GM12878 (cell line): ENCODE measurements at regions not wholly inside any gene's neighbourhood (a gene's known extent, or its start where the extent isn't known, plus 50 kb on each side); places are given as distances from the start of the nearest gene placed in this dataset.

Source experiments
- ATAC-seq: fragments of 200-7000 bp; cut with Tn5 transposase; 3 replicates; pipeline ENCODE4 v1.9.1; 2020; ENCODE audit warnings: mild to moderate bottlenecking, moderate library complexity
- BruUV-seq: library from RNA; stranded (reverse); fragments of 400-500 nt; replicated peaks from 2 replicates; lab custom pipeline; 2021; lab: Mats Ljungman, UMichigan
- CTCF ChIA-PET: fragments of 300-600 bp; sonication (Branson Sonifier 250); formaldehyde crosslinking; extraction: SDS; loops from one replicate; lab custom pipeline; 2021; ENCODE audit warnings: inconsistent platforms; lab: Yijun Ruan, JAX
- POLR2A ChIA-PET: fragments of 350-600 bp; formaldehyde crosslinking; extraction: SDS; loops from one replicate; lab custom pipeline; 2021; ENCODE audit warnings: inconsistent platforms; lab: Charles Lee
- RAD21 ChIA-PET: fragments of 300-600 bp; sonication (Branson Sonifier 250); formaldehyde crosslinking; loops from one replicate; lab custom pipeline; 2023; ENCODE audit warnings: antibody characterized with exemption; ENCODE audit not compliant: unreplicated experiment; lab: Charles Lee
- SMC1A ChIA-PET: fragments of 300-600 bp; sonication (Branson Sonifier 250); formaldehyde crosslinking; loops from one replicate; lab custom pipeline; 2023; ENCODE audit not compliant: unreplicated experiment, uncharacterized antibody; lab: Charles Lee
- DNase-seq: peaks from one replicate; pipeline ENCODE4 v3.0.0-alpha.2; 2011; ENCODE audit warnings: low read depth, low spot score
- FAIRE-seq: peaks from 3 replicates; lab custom pipeline; 2011; peaks lifted over from hg19 to GRCh38; lab: Jason Lieb, UNC
- H2AFZ ChIP-seq: 2 replicates; pipeline ENCODE4 v1.6.0; 2011; ENCODE audit warnings: low read depth, low read length, control low read depth; ENCODE audit not compliant: control insufficient read depth
- H3K27ac ChIP-seq: 2 replicates; pipeline ENCODE4 v1.5.1; 2011; ENCODE audit warnings: control low read depth; ENCODE audit not compliant: control insufficient read depth, insufficient read depth
- H3K27me3 ChIP-seq, 2 experiments: replicated peaks in 1 of 2; 2 replicates each; pipeline versions ENCODE4 v1.6.0 to v1.6.1; 2011; ENCODE audit warnings: low read length in 1 of 2; ENCODE audit not compliant: control insufficient read depth in 2 of 2, insufficient read depth in 2 of 2
- H3K36me3 ChIP-seq, 2 experiments: 2 replicates each; pipeline ENCODE4 v1.5.1; 2011; ENCODE audit warnings: low read length in 1 of 2; ENCODE audit not compliant: control insufficient read depth in 2 of 2, insufficient read depth in 2 of 2
- H3K4me1 ChIP-seq: 2 replicates; pipeline ENCODE4 v1.6.1; 2011; ENCODE audit warnings: mild to moderate bottlenecking, low read length, moderate library complexity, mixed read lengths; ENCODE audit not compliant: control insufficient read depth, insufficient read depth
- H3K4me2 ChIP-seq: 2 replicates; pipeline ENCODE4 v1.6.0; 2011; ENCODE audit warnings: control low read depth; ENCODE audit not compliant: control insufficient read depth, insufficient read depth
- H3K4me3 ChIP-seq: fragments of 200-600 bp; sonication (generic); 2 replicates; pipeline ENCODE4 v1.5.1; 2016
- H3K79me2 ChIP-seq: 2 replicates; pipeline ENCODE4 v1.6.0; 2011; ENCODE audit warnings: low read length; ENCODE audit not compliant: control insufficient read depth, insufficient read depth
- H3K9ac ChIP-seq: 2 replicates; pipeline ENCODE4 v1.8.0; 2011; ENCODE audit warnings: low read length, control low read depth, mixed read lengths; ENCODE audit not compliant: control insufficient read depth, insufficient read depth
- H3K9me3 ChIP-seq: replicated peaks from 3 replicates; pipeline ENCODE4 v1.5.1; 2011; ENCODE audit warnings: mild to moderate bottlenecking, low read length; ENCODE audit not compliant: control insufficient read depth, insufficient read depth
- H4K20me1 ChIP-seq: 2 replicates; pipeline ENCODE4 v1.6.0; 2011; ENCODE audit not compliant: control insufficient read depth, insufficient read depth
- BCL3 ChIP-seq: IDR thresholded peaks from 2 replicates; pipeline ENCODE4 v1.6.1; 2011; ENCODE audit warnings: borderline replicate concordance, low read depth, mild to moderate bottlenecking, moderate library complexity, low read length; ENCODE audit not compliant: insufficient read depth, poor library complexity, severe bottlenecking
- BRCA1 ChIP-seq: IDR thresholded peaks from 2 replicates; pipeline ENCODE4 v1.6.1; 2011; ENCODE audit warnings: low read depth, low read length, improper control_type of control experiment
- E2F4 ChIP-seq: IDR thresholded peaks from 2 replicates; pipeline ENCODE4 v1.6.1; 2012; ENCODE audit warnings: low read depth, low read length, improper control_type of control experiment
- EP300 ChIP-seq, 2 experiments: fragments of 150-350 bp in 1 of 2; IDR thresholded peaks; 2 replicates each; pipeline ENCODE4 v1.6.1; 2011 to 2012; ENCODE audit warnings: low read depth in 2 of 2, low read length in 2 of 2, borderline replicate concordance in 1 of 2, improper control_type of control experiment in 1 of 2, inconsistent platforms in 1 of 2; ENCODE audit not compliant: control insufficient read depth in 1 of 2
- FOXM1 ChIP-seq: IDR thresholded peaks from 2 replicates; pipeline ENCODE4 v1.6.1; 2012; ENCODE audit warnings: low read depth, mild to moderate bottlenecking, inconsistent platforms, low read length, moderate library complexity
- GABPA ChIP-seq: IDR thresholded peaks from 2 replicates; pipeline ENCODE4 v1.6.1; 2014; ENCODE audit warnings: antibody characterized with exemption, low read depth, mild to moderate bottlenecking, inconsistent platforms
- IRF4 ChIP-seq: IDR thresholded peaks from 2 replicates; pipeline ENCODE4 v1.6.1; 2011; ENCODE audit warnings: low read depth, low read length
- JUNB ChIP-seq: IDR thresholded peaks from 2 replicates; pipeline ENCODE4 v1.6.1; 2016; ENCODE audit warnings: antibody characterized with exemption, mild to moderate bottlenecking
- NFXL1 ChIP-seq: fragments of 450-650 bp; IDR thresholded peaks from 2 replicates; pipeline ENCODE4 v1.6.1; 2017; ENCODE audit warnings: antibody characterized with exemption, mild to moderate bottlenecking, borderline replicate concordance
- NKRF ChIP-seq: fragments of 450-650 bp; conservative IDR thresholded peaks from 2 replicates; pipeline ENCODE4 v1.6.1; 2017; ENCODE audit warnings: mild to moderate bottlenecking, moderate library complexity
- NR2C2 ChIP-seq: IDR thresholded peaks from 2 replicates; pipeline ENCODE4 v1.6.1; 2011; ENCODE audit warnings: borderline replicate concordance, low read depth; ENCODE audit not compliant: control insufficient read depth, insufficient read length
- PAX5 ChIP-seq: IDR thresholded peaks from 2 replicates; pipeline ENCODE4 v1.6.1; 2011; ENCODE audit warnings: low read depth, low read length, borderline replicate concordance
- PBX3 ChIP-seq: IDR thresholded peaks from 2 replicates; pipeline ENCODE4 v1.6.1; 2011; ENCODE audit warnings: mild to moderate bottlenecking, low read depth, low read length, moderate library complexity; ENCODE audit not compliant: insufficient replicate concordance
- POLR2AphosphoS2 ChIP-seq: IDR thresholded peaks from 2 replicates; pipeline ENCODE4 v1.6.1; 2011; ENCODE audit warnings: low read depth, mild to moderate bottlenecking, low read length, improper control_type of control experiment, moderate library complexity
- RAD51 ChIP-seq: fragments of 450-650 bp; IDR thresholded peaks from 2 replicates; pipeline ENCODE4 v1.6.1; 2016; ENCODE audit warnings: moderate library complexity, mild to moderate bottlenecking, inconsistent platforms
- SIN3A ChIP-seq: IDR thresholded peaks from 2 replicates; pipeline ENCODE4 v1.6.1; 2012; ENCODE audit warnings: low read depth, low read length, improper control_type of control experiment
- SP1 ChIP-seq: IDR thresholded peaks from one replicate; pipeline ENCODE4 v1.6.1; 2011; ENCODE audit warnings: low read depth, low read length
- SRF ChIP-seq, 2 experiments: IDR thresholded peaks; 2 replicates each; pipeline ENCODE4 v1.6.1; 2011; ENCODE audit warnings: low read depth in 2 of 2, low read length in 2 of 2, mild to moderate bottlenecking in 1 of 2, moderate library complexity in 1 of 2
- ZNF24 ChIP-seq: fragments of 450-650 bp; IDR thresholded peaks from 2 replicates; pipeline ENCODE4 v1.6.1; 2017; ENCODE audit warnings: antibody characterized with exemption, mild to moderate bottlenecking
- WGBS: methylation state at CpG from one replicate; pipeline ENCODE4 v1.1.6; 2016; ENCODE audit warnings: low lambda C conversion rate; ENCODE audit not compliant: insufficient replicate concordance, insufficient coverage; ENCODE audit errors: missing lambda C conversion rate; 5-methylcytosine and 5-hydroxymethylcytosine counted together
- in situ Hi-C: fragments of 300-500 bp; cut with MboI; formaldehyde crosslinking; loops from 9 replicates; pipeline ENCODE4 v1.14.3; 2018; ENCODE audit warnings: mixed read lengths
- intact Hi-C: fragments of 100-400 bp; cut with micrococcal nuclease; formaldehyde crosslinking; loops from one replicate; pipeline ENCODE4 v1.14.2; 2022; ENCODE audit not compliant: unreplicated experiment

- H3K9ac ChIP-seq: no peak overlapping the region
- DNase-seq (no peak), FAIRE-seq (no peak), ATAC-seq (no peak)
- WGBS: 33% methylated on average over 4 of the region's 4 CpGs
- TF ChIP-seq SRF (IDR thresholded peaks at IDR 0.05; ENCODE audit: low read depth in 2 of 2, low read length in 2 of 2) (no peak), ZNF24 (no peak), EP300 (IDR thresholded peaks at IDR 0.05; ENCODE audit: borderline replicate concordance in 1 of 2, control insufficient read depth in 1 of 2, low read depth in 2 of 2, low read length in 2 of 2) (no peak), E2F4 (no peak), POLR2AphosphoS2 (no peak), FOXM1 (no peak), PAX5 (no peak), RAD51 (no peak), NFXL1 (no peak), SIN3A (no peak), JUNB (no peak), SP1 (no peak), NR2C2 (no peak), GABPA (no peak), IRF4 (no peak), NKRF (no peak), BRCA1 (no peak), PBX3 (no peak), BCL3 (no peak)
- no peaks in the 10 kb centered on the region for H4K20me1 ChIP-seq
- H3K4me2 ChIP-seq: no peak overlapping the region
- H3K9me3 ChIP-seq: no peaks in the 10 kb centered on the region
- in situ Hi-C loops: no loop called here
- ChIA-PET SMC1A (no interaction called here), CTCF (interaction anchor here (1.1 kb wide), 1 partner anchor 16 kb away, joined by 3 read pairs; no protein-coding TSS in a partner anchor), RAD21 (no interaction called here), POLR2A (no interaction called here)
- H3K4me3 ChIP-seq: no peak overlapping the region
- no TSS peak for BruUV-seq
- no peaks in the 10 kb centered on the region for H3K27me3 ChIP-seq
- H3K27ac ChIP-seq: no peak overlapping the region
- intact Hi-C loops: no loop called here
- no peaks in the 10 kb centered on the region for H3K36me3 ChIP-seq
- H3K79me2 ChIP-seq: no peaks in the 10 kb centered on the region
- no peak overlapping the region for H2AFZ ChIP-seq
- no peaks in the 10 kb centered on the region for H3K4me1 ChIP-seq
These were observed 442.0 kb upstream of the KLF6 start for GRCh38 chr10:4226941-4227540.
